A549 (cell line): ENCODE measurements at regions not wholly inside any gene's neighbourhood (a gene's known extent, or its start where the extent isn't known, plus 50 kb on each side); places are given as distances from the start of the nearest gene placed in this dataset.

ENCODE experiments used
- ATAC-seq, 2 experiments: fragments of 200-7000 bp in 1 of 2; fragments of >200 bp in 1 of 2; cut with Nextera tagmentation in 1 of 2; cut with Tn5 transposase in 1 of 2; 3 replicates each; pipeline versions ENCODE4 v1.8.0 to v1.9.1; 2018 to 2020; ENCODE audit warnings: mild to moderate bottlenecking in 1 of 2, moderate library complexity in 1 of 2
- CTCF ChIA-PET: fragments of 300-600 bp; sonication (Branson Sonifier 250); formaldehyde crosslinking; extraction: SDS; loops from one replicate; lab custom pipeline; 2021; ENCODE audit warnings: antibody characterized with exemption, inconsistent platforms; lab: Yijun Ruan, JAX
- POLR2A ChIA-PET: fragments of 350-600 bp; formaldehyde crosslinking; extraction: SDS; loops from one replicate; lab custom pipeline; 2021; ENCODE audit warnings: antibody characterized with exemption, inconsistent platforms; lab: Yijun Ruan, JAX
- DNase-seq, 2 experiments: peaks; one replicate each; pipeline versions ENCODE4 v3.0.0 to v3.0.0-alpha.2; 2011 to 2016; ENCODE audit warnings: low read depth in 1 of 2, low spot score in 1 of 2
- FAIRE-seq: peaks from 2 replicates; lab custom pipeline; 2011; peaks lifted over from hg19 to GRCh38; lab: Jason Lieb, UNC
- H3K27ac ChIP-seq, 2 experiments: fragments of >200 bp; sonication (Bioruptor Twin); formaldehyde crosslinking; 3 replicates each; pipeline ENCODE4 v1.5.1; 2016 to 2017
- H3K4me1 ChIP-seq: fragments of >200 bp; sonication (Bioruptor Twin); formaldehyde crosslinking; 3 replicates; pipeline ENCODE4 v1.6.1; 2016
- H3K4me2 ChIP-seq: fragments of >200 bp; sonication (Bioruptor Twin); formaldehyde crosslinking; 3 replicates; pipeline ENCODE4 v1.6.1; 2016
- H3K4me3 ChIP-seq: fragments of >200 bp; sonication (Bioruptor Twin); formaldehyde crosslinking; 3 replicates; pipeline ENCODE4 v1.5.1; 2016
- H3K9me3 ChIP-seq: fragments of >200 bp; sonication (Bioruptor Twin); formaldehyde crosslinking; 3 replicates; pipeline ENCODE4 v1.6.1; 2016
- CBX8 ChIP-seq: fragments of 200-600 bp; sonication (generic); IDR thresholded peaks from 2 replicates; pipeline ENCODE4 v1.6.1; 2016
- CEBPB ChIP-seq, 2 experiments: fragments of >200 bp in 1 of 2; sonication (Bioruptor Twin) in 1 of 2; formaldehyde crosslinking in 1 of 2; IDR thresholded peaks; 2 replicates each; pipeline ENCODE4 v1.6.1; 2012 to 2016
- CHD4 ChIP-seq: fragments of 200-600 bp; sonication (generic); IDR thresholded peaks from 2 replicates; pipeline ENCODE4 v1.6.1; 2016; ENCODE audit warnings: antibody characterized with exemption, mild to moderate bottlenecking, borderline replicate concordance
- EHMT2 ChIP-seq: fragments of 200-600 bp; sonication (generic); IDR thresholded peaks from 2 replicates; pipeline ENCODE4 v1.6.1; 2016; ENCODE audit warnings: antibody characterized with exemption, low read depth, mild to moderate bottlenecking, moderate library complexity
- ESRRA ChIP-seq: fragments of 150-350 bp; IDR thresholded peaks from 2 replicates; pipeline ENCODE4 v1.6.1; 2014; ENCODE audit warnings: mild to moderate bottlenecking, low read length, borderline replicate concordance
- HOXA7 ChIP-seq: fragments of 250-450 bp; sonication (Bioruptor Pico); IDR thresholded peaks from 2 replicates; pipeline ENCODE4 v1.5.0; 2020; ENCODE audit warnings: mild to moderate bottlenecking, moderate library complexity
- HOXB13 ChIP-seq: fragments of 250-450 bp; sonication (Bioruptor Pico); IDR thresholded peaks from 2 replicates; pipeline ENCODE4 v1.5.0; 2020; ENCODE audit warnings: low read depth, mild to moderate bottlenecking, moderate library complexity
- HOXB5 ChIP-seq: fragments of 250-450 bp; sonication (Bioruptor Pico); IDR thresholded peaks from 2 replicates; pipeline ENCODE4 v1.5.0; 2020; ENCODE audit warnings: mild to moderate bottlenecking, moderate library complexity
- JUN ChIP-seq, 2 experiments: fragments of >200 bp; sonication (Bioruptor Twin); formaldehyde crosslinking; IDR thresholded peaks; 2 replicates in 1 of 2; 3 replicates in 1 of 2; pipeline ENCODE4 v1.6.1; 2016 to 2017
- MAZ ChIP-seq: fragments of 150-350 bp; IDR thresholded peaks from 2 replicates; pipeline ENCODE4 v1.6.1; 2014; ENCODE audit warnings: antibody characterized with exemption, low read depth, low read length, borderline replicate concordance
- PHF8 ChIP-seq: fragments of 200-600 bp; sonication (generic); IDR thresholded peaks from 2 replicates; pipeline ENCODE4 v1.6.1; 2016; ENCODE audit warnings: low read depth, mild to moderate bottlenecking, antibody characterized with exemption, moderate library complexity, borderline replicate concordance
- POLR2A ChIP-seq: IDR thresholded peaks from 2 replicates; pipeline ENCODE4 v1.6.1; 2012; ENCODE audit warnings: mild to moderate bottlenecking, low read length
- POLR2AphosphoS2 ChIP-seq: conservative IDR thresholded peaks from 2 replicates; pipeline ENCODE4 v1.6.1; 2012; ENCODE audit warnings: low read length, improper control_type of control experiment, inconsistent platforms
- RAD21 ChIP-seq, 2 experiments: fragments of >200 bp in 1 of 2; sonication (Bioruptor Twin) in 1 of 2; formaldehyde crosslinking in 1 of 2; IDR thresholded peaks in 1 of 2; conservative IDR thresholded peaks in 1 of 2; 2 replicates in 1 of 2; 3 replicates in 1 of 2; pipeline ENCODE4 v1.6.1; 2012 to 2018; ENCODE audit warnings: inconsistent platforms in 1 of 2
- RARB ChIP-seq: fragments of 250-450 bp; sonication (Bioruptor Pico); IDR thresholded peaks from 2 replicates; pipeline ENCODE4 v1.8.0; 2021; ENCODE audit warnings: mild to moderate bottlenecking, moderate library complexity
- SMC3 ChIP-seq: fragments of >200 bp; sonication (Bioruptor Twin); formaldehyde crosslinking; IDR thresholded peaks from 3 replicates; pipeline ENCODE4 v1.6.1; 2018; ENCODE audit warnings: inconsistent platforms
- SREBF2 ChIP-seq: fragments of 450-650 bp; IDR thresholded peaks from 2 replicates; pipeline ENCODE4 v1.6.1; 2014; ENCODE audit warnings: mild to moderate bottlenecking, moderate library complexity
- ZFP36 ChIP-seq: fragments of 450-650 bp; IDR thresholded peaks from 2 replicates; pipeline ENCODE4 v1.6.1; 2014; ENCODE audit warnings: borderline replicate concordance; ENCODE audit not compliant: partially characterized antibody
- ZNF302 ChIP-seq: fragments of 250-450 bp; sonication (Bioruptor Pico); IDR thresholded peaks from 2 replicates; pipeline ENCODE4 v1.9.0; 2021; ENCODE audit warnings: inconsistent platforms, mild to moderate bottlenecking, moderate library complexity
- WGBS: methylation state at CpG from one replicate; pipeline ENCODE4 v1.1.6; 2017; ENCODE audit errors: missing lambda C conversion rate; 5-methylcytosine and 5-hydroxymethylcytosine counted together
- TF ChIP-seq, protein P1 (sequence below): IDR thresholded peaks from 2 replicates; pipeline ENCODE4 v1.6.1; 2012
- TF ChIP-seq, protein P2 (sequence below): fragments of >200 bp; sonication (Bioruptor Twin); formaldehyde crosslinking; IDR thresholded peaks from 3 replicates; pipeline ENCODE4 v1.6.1; 2016
- TF ChIP-seq, protein P3 (sequence below): fragments of >200 bp; sonication (Bioruptor Twin); formaldehyde crosslinking; IDR thresholded peaks from 3 replicates; pipeline ENCODE4 v1.5.1; 2016
- TF ChIP-seq, protein P4 (sequence below): fragments of 450-650 bp; IDR thresholded peaks from 2 replicates; pipeline ENCODE4 v1.6.1; 2014; ENCODE audit warnings: antibody characterized with exemption
- TF ChIP-seq, protein P5 (sequence below): IDR thresholded peaks from 2 replicates; pipeline ENCODE4 v1.6.1; 2012
- TF ChIP-seq, protein P6 (sequence below): fragments of 250-450 bp; sonication (Bioruptor Pico); IDR thresholded peaks from 2 replicates; pipeline ENCODE4 v1.5.0; 2020; ENCODE audit warnings: low read depth, mild to moderate bottlenecking, moderate library complexity
- TF ChIP-seq, protein P7 (sequence below): fragments of 250-450 bp; sonication (Bioruptor Pico); IDR thresholded peaks from 2 replicates; pipeline ENCODE4 v1.5.0; 2021; ENCODE audit warnings: mild to moderate bottlenecking, moderate library complexity, borderline replicate concordance

DNA sequence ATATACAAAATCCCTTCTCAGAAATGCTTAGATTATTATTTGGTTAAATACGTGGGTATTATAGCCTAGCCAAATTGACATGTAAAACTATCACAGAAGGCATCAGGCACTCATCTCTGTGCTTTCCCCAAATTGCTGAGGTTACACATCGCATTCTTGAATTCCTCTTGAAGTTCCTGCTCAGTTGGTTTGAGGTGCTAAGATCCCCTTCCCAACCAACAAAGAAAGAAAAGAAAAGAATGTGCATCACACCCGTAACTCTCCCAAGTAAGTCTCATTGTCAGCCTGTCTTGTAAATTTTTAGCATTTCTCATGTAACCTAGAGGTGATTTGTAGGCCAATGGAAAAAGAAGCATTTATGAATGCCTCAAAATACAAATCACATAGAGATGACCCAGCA lies 539.2 kb upstream of the PRMT6 start (continued):
- TF ChIP-seq, protein P1, sequence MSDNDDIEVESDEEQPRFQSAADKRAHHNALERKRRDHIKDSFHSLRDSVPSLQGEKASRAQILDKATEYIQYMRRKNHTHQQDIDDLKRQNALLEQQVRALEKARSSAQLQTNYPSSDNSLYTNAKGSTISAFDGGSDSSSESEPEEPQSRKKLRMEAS: no peak
- no peak for TF ChIP-seq POLR2AphosphoS2
- no peak for TF ChIP-seq CEBPB (IDR thresholded peaks at IDR 0.05)
- TF ChIP-seq RARB (CRISPR knock-in tag): no peak
- TF ChIP-seq ESRRA: no peak
- no peak for TF ChIP-seq HOXA7 (CRISPR knock-in tag)
- TF ChIP-seq, protein P2, sequence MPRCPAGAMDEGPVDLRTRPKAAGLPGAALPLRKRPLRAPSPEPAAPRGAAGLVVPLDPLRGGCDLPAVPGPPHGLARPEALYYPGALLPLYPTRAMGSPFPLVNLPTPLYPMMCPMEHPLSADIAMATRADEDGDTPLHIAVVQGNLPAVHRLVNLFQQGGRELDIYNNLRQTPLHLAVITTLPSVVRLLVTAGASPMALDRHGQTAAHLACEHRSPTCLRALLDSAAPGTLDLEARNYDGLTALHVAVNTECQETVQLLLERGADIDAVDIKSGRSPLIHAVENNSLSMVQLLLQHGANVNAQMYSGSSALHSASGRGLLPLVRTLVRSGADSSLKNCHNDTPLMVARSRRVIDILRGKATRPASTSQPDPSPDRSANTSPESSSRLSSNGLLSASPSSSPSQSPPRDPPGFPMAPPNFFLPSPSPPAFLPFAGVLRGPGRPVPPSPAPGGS: no peak
- TF ChIP-seq SREBF2: no peak
- no peak for TF ChIP-seq EHMT2
- TF ChIP-seq HOXB5 (CRISPR knock-in tag): no peak
- TF ChIP-seq, all 56 proteins: peak for 0

DNA sequence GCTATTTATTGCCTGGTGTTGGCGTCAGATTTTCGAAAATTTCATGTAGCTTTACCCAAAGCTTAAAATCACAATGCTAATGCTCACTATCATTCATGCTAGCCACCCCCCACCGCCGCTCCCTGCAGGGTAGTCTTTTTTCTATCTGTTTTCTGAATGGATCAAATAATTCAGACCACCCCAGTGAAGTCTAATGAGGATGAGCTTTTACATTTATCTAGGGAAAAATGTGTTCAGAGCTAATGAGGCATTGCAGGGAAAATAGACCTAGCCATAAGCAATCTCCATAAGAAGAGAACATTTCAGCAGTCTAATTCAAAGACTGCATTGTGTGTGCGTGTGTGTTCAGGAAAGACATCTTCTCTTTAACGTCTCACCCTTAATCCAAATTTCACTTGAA lies 533.0 kb upstream of the PRMT6 start:
- no peaks in the 10 kb centered on the region for H3K4me1 ChIP-seq
- H3K4me3 ChIP-seq: no peak overlapping the region
- TF ChIP-seq MAZ (no peak), ZNF302 (no peak), HOXB13 (no peak), EHMT2 (no peak), PHF8 (no peak), POLR2A (no peak), RAD21 (conservative IDR thresholded peaks at IDR 0.05 in 1 of 2, IDR thresholded peaks at IDR 0.05 in 1 of 2) (no peak), ZFP36 (no peak), ESRRA (no peak)
- TF ChIP-seq, protein P3, sequence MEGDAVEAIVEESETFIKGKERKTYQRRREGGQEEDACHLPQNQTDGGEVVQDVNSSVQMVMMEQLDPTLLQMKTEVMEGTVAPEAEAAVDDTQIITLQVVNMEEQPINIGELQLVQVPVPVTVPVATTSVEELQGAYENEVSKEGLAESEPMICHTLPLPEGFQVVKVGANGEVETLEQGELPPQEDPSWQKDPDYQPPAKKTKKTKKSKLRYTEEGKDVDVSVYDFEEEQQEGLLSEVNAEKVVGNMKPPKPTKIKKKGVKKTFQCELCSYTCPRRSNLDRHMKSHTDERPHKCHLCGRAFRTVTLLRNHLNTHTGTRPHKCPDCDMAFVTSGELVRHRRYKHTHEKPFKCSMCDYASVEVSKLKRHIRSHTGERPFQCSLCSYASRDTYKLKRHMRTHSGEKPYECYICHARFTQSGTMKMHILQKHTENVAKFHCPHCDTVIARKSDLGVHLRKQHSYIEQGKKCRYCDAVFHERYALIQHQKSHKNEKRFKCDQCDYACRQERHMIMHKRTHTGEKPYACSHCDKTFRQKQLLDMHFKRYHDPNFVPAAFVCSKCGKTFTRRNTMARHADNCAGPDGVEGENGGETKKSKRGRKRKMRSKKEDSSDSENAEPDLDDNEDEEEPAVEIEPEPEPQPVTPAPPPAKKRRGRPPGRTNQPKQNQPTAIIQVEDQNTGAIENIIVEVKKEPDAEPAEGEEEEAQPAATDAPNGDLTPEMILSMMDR: no peak
- TF ChIP-seq, protein P4, sequence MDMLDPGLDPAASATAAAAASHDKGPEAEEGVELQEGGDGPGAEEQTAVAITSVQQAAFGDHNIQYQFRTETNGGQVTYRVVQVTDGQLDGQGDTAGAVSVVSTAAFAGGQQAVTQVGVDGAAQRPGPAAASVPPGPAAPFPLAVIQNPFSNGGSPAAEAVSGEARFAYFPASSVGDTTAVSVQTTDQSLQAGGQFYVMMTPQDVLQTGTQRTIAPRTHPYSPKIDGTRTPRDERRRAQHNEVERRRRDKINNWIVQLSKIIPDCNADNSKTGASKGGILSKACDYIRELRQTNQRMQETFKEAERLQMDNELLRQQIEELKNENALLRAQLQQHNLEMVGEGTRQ: no peak
- ChIA-PET POLR2A (no interaction called here), CTCF (no interaction called here)
- H3K4me2 ChIP-seq: no peak overlapping the region
- DNase-seq (no peak), FAIRE-seq (no peak), ATAC-seq (no peak)
- H3K27ac ChIP-seq: no peak overlapping the region
- 2% methylated on average over 6 of the region's 6 CpGs for WGBS
- H3K9me3 ChIP-seq: no peaks in the 10 kb centered on the region

DNA sequence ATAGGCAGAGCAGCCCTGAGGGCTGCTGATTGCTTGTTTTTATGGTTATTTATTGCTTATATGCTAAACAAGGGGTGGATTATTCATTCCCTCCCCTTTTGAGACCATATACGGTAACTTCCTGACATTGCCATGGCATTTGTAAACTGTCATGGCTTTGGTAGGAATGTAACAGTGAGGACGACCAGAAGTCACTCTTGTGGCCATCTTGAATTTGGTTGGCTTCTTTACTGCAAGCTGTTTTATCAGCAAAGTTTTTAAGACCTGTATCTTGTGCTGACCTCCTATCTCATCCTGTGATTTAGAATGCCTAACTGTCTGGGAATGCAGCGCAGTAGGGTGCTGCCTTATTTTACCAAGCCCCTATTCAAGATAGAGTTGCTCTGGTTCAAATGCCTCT lies 531.8 kb upstream of the PRMT6 start:
- FAIRE-seq (no peak), ATAC-seq (no peak), DNase-seq (no peak)
- no peak overlapping the region for H3K27ac ChIP-seq
- H3K4me3 ChIP-seq: no peak overlapping the region
- CTCF ChIA-PET: no interaction called here
- H3K4me1 ChIP-seq: no peaks in the 10 kb centered on the region
- WGBS: 3% methylated on average over 3 of the region's 3 CpGs
- no peaks in the 10 kb centered on the region for H3K9me3 ChIP-seq
- H3K4me2 ChIP-seq: no peak overlapping the region
- TF ChIP-seq ESRRA (no peak), ZNF302 (no peak)
- TF ChIP-seq, all 56 proteins: peak for 0
- POLR2A ChIA-PET: no interaction called here

DNA sequence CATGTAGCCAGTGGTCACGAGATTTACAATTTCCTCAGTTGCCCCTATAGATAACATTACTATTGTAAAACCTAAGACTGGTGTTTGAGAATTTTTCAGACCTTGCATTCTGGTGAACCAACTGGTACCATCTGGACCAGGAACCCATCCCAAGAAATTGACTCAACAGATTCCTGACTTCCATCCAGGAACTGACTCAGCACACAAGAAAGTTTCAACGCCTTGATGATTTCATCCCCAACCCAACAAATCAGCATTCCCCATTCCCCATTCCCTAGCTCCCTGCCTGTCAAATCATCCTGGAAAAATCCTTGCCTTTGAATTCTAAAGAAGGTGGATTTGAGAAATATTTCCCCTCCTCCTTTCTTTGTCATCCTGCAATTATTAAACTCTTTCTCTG lies 529.8 kb upstream of the PRMT6 start:
- Histone ChIP-seq H3K4me3 (no peak overlapping the region), H3K27ac (no peak overlapping the region), H3K4me2 (no peak overlapping the region), H3K9me3 (no peaks in the 10 kb centered on the region), H3K4me1 (no peaks in the 10 kb centered on the region)
- WGBS: 0% methylated on average over 2 of the region's 2 CpGs
- no peak for FAIRE-seq
- DNase-seq: no peak
- ATAC-seq: no peak
- CTCF ChIA-PET: no interaction called here
- POLR2A ChIA-PET: no interaction called here
- TF ChIP-seq, protein P5, sequence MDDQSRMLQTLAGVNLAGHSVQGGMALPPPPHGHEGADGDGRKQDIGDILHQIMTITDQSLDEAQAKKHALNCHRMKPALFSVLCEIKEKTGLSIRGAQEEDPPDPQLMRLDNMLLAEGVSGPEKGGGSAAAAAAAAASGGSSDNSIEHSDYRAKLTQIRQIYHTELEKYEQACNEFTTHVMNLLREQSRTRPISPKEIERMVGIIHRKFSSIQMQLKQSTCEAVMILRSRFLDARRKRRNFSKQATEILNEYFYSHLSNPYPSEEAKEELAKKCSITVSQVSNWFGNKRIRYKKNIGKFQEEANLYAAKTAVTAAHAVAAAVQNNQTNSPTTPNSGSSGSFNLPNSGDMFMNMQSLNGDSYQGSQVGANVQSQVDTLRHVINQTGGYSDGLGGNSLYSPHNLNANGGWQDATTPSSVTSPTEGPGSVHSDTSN: no peak
- TF ChIP-seq SMC3: no peak
- no peak for TF ChIP-seq CBX8
- TF ChIP-seq CHD4: no peak
- TF ChIP-seq, protein P6, sequence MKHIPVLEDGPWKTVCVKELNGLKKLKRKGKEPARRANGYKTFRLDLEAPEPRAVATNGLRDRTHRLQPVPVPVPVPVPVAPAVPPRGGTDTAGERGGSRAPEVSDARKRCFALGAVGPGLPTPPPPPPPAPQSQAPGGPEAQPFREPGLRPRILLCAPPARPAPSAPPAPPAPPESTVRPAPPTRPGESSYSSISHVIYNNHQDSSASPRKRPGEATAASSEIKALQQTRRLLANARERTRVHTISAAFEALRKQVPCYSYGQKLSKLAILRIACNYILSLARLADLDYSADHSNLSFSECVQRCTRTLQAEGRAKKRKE: no peak
- no peak for TF ChIP-seq HOXA7 (CRISPR knock-in tag)
- TF ChIP-seq, protein P7, sequence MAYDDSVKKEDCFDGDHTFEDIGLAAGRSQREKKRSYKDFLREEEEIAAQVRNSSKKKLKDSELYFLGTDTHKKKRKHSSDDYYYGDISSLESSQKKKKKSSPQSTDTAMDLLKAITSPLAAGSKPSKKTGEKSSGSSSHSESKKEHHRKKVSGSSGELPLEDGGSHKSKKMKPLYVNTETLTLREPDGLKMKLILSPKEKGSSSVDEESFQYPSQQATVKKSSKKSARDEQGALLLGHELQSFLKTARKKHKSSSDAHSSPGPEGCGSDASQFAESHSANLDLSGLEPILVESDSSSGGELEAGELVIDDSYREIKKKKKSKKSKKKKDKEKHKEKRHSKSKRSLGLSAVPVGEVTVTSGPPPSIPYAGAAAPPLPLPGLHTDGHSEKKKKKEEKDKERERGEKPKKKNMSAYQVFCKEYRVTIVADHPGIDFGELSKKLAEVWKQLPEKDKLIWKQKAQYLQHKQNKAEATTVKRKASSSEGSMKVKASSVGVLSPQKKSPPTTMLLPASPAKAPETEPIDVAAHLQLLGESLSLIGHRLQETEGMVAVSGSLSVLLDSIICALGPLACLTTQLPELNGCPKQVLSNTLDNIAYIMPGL (CRISPR knock-in tag): no peak
- no peak for TF ChIP-seq RAD21 (conservative IDR thresholded peaks at IDR 0.05 in 1 of 2, IDR thresholded peaks at IDR 0.05 in 1 of 2)
- TF ChIP-seq SREBF2: no peak
- TF ChIP-seq JUN (IDR thresholded peaks at IDR 0.05): no peak
